ENCODE measurements at regions not wholly inside any gene's neighbourhood (a gene's known extent, or its start where the extent isn't known, plus 50 kb on each side); places are given as distances from the start of the nearest gene placed in this dataset.

- TF ChIP-seq POLR2AphosphoS5 (IDR thresholded peaks at IDR 0.05; ENCODE audit: low read depth, low read length) (no peak), POLR2A (IDR thresholded peaks at IDR 0.05; ENCODE audit: low read depth, low read length) (no peak)
These were observed 54.6 kb upstream of the VCX start for GRCh38 chrX:7788334-7788733.

Data from GM12892 (cell line).